H1 (cell line): ENCODE measurements at regions not wholly inside any gene's neighbourhood (a gene's known extent, or its start where the extent isn't known, plus 50 kb on each side); places are given as distances from the start of the nearest gene placed in this dataset.

Experiments used
- CTCF ChIA-PET: fragments of 300-600 bp; sonication (Branson Sonifier 250); formaldehyde crosslinking; loops from one replicate; lab custom pipeline; 2021; ENCODE audit not compliant: partially characterized antibody; lab: Charles Lee
- POLR2A ChIA-PET: fragments of 300-600 bp; sonication (Branson Sonifier 250); formaldehyde crosslinking; loops from one replicate; lab custom pipeline; 2021; ENCODE audit warnings: inconsistent platforms; ENCODE audit not compliant: partially characterized antibody; lab: Charles Lee
- DNase-seq, 2 experiments: peaks; one replicate each; pipeline versions ENCODE4 v3.0.0 to v3.0.0-alpha.2; 2010 to 2022; ENCODE audit warnings: low spot score in 2 of 2, low read depth in 1 of 2, mixed read lengths in 1 of 2
- FAIRE-seq: peaks from 2 replicates; lab custom pipeline; 2011; peaks lifted over from hg19 to GRCh38; lab: Jason Lieb, UNC
- H2AFZ ChIP-seq: 2 replicates; pipeline ENCODE4 v1.8.1; 2012; ENCODE audit warnings: low read length, inconsistent platforms
- H2AK5ac ChIP-seq: 2 replicates; pipeline ENCODE4 v1.6.1; 2013; ENCODE audit warnings: low read depth, low read length
- H2BK120ac ChIP-seq: replicated peaks from 2 replicates; pipeline ENCODE3; 2013; ENCODE audit warnings: low read depth, low read length, inconsistent platforms
- H2BK12ac ChIP-seq: 2 replicates; pipeline ENCODE4 v1.6.1; 2013; ENCODE audit warnings: low read depth, low read length
- H2BK15ac ChIP-seq: 2 replicates; pipeline ENCODE4 v1.6.1; 2013; ENCODE audit warnings: low read length
- H2BK20ac ChIP-seq: 2 replicates; pipeline ENCODE4 v1.6.1; 2013; ENCODE audit warnings: low read length
- H2BK5ac ChIP-seq: 2 replicates; pipeline ENCODE4 v1.6.1; 2013; ENCODE audit warnings: low read depth, low read length
- H3K14ac ChIP-seq: 2 replicates; pipeline ENCODE4 v1.6.1; 2013; ENCODE audit warnings: inconsistent platforms; ENCODE audit not compliant: insufficient read length
- H3K18ac ChIP-seq: 2 replicates; pipeline ENCODE4 v1.6.1; 2013; ENCODE audit warnings: low read length; ENCODE audit errors: extremely low read depth
- H3K23ac ChIP-seq: 2 replicates; pipeline ENCODE4 v1.6.1; 2013; ENCODE audit warnings: inconsistent platforms; ENCODE audit not compliant: insufficient read length
- H3K23me2 ChIP-seq: 2 replicates; pipeline ENCODE4 v1.6.1; 2013; ENCODE audit warnings: low read depth, low read length
- H3K27ac ChIP-seq: 2 replicates; pipeline ENCODE4 v1.6.1; 2011; ENCODE audit warnings: low read depth, low read length, inconsistent platforms
- H3K27me3 ChIP-seq, 4 experiments: replicated peaks in 1 of 4; 1 replicate in 1 of 4; 2 replicates in 3 of 4; pipeline versions ENCODE4 v1.6.1 to v1.8.1; 2011 to 2013; ENCODE audit warnings: low read length in 3 of 4, mild to moderate bottlenecking in 3 of 4, inconsistent platforms in 2 of 4, mixed read lengths in 2 of 4, moderate library complexity in 1 of 4; ENCODE audit not compliant: control insufficient read depth in 3 of 4, insufficient read depth in 3 of 4; ENCODE audit errors: extremely low read depth in 1 of 4
- H3K36me3 ChIP-seq, 4 experiments: 2 replicates each; pipeline versions ENCODE4 v1.6.1 to v1.8.1; 2011 to 2013; ENCODE audit warnings: mild to moderate bottlenecking in 4 of 4, low read length in 3 of 4, moderate library complexity in 2 of 4, control low read depth in 1 of 4, inconsistent platforms in 1 of 4; ENCODE audit not compliant: insufficient read depth in 4 of 4, control insufficient read depth in 2 of 4
- H3K4ac ChIP-seq: replicated peaks from 2 replicates; pipeline ENCODE3; 2013; ENCODE audit warnings: low read length, low read depth, mixed read lengths, inconsistent platforms; ENCODE audit not compliant: insufficient read length
- H3K4me1 ChIP-seq, 4 experiments: replicated peaks in 1 of 4; 1 replicate in 1 of 4; 2 replicates in 3 of 4; pipeline versions ENCODE4 v1.6.1 to v1.8.1; 2011 to 2013; ENCODE audit warnings: low read length in 3 of 4, inconsistent platforms in 2 of 4, mixed read lengths in 1 of 4; ENCODE audit not compliant: insufficient read depth in 4 of 4, control insufficient read depth in 3 of 4
- H3K4me2 ChIP-seq, 2 experiments: 2 replicates each; pipeline versions ENCODE4 v1.6.1 to v1.8.1; 2011 to 2013; ENCODE audit warnings: low read depth in 2 of 2, low read length in 2 of 2, control low read depth in 1 of 2, inconsistent platforms in 1 of 2, mild to moderate bottlenecking in 1 of 2; ENCODE audit not compliant: insufficient read depth in 1 of 2
- H3K4me3 ChIP-seq, 4 experiments: fragments of 200-600, 300-600 bp in 1 of 4; sonication (generic), shearing (Covaris generic), sonication (Bioruptor Twin) in 1 of 4; 2 replicates each; pipeline versions ENCODE4 v1.5.1 to v1.8.1; 2011 to 2016; ENCODE audit warnings: low read length in 4 of 4, low read depth in 3 of 4, control low read depth in 2 of 4, inconsistent platforms in 2 of 4, mild to moderate bottlenecking in 2 of 4, mixed read lengths in 1 of 4, moderate library complexity in 1 of 4; ENCODE audit not compliant: insufficient read depth in 2 of 4; ENCODE audit errors: extremely low read depth in 1 of 4
- H3K56ac ChIP-seq: replicated peaks from 2 replicates; pipeline ENCODE3; 2013; ENCODE audit warnings: low read depth, mild to moderate bottlenecking, mixed read lengths, low read length, inconsistent platforms; ENCODE audit not compliant: insufficient read length
- H3K79me1 ChIP-seq: 2 replicates; pipeline ENCODE4 v1.6.1; 2013; ENCODE audit warnings: low read depth, low read length, control low read depth
- H3K79me2 ChIP-seq, 2 experiments: 2 replicates each; pipeline versions ENCODE4 v1.6.1 to v1.8.1; 2012 to 2013; ENCODE audit warnings: low read length in 2 of 2, mild to moderate bottlenecking in 2 of 2, inconsistent platforms in 1 of 2; ENCODE audit not compliant: insufficient read depth in 2 of 2, control insufficient read depth in 1 of 2
- H3K9ac ChIP-seq, 4 experiments: replicated peaks in 1 of 4; 1 replicate in 1 of 4; 2 replicates in 3 of 4; pipeline versions ENCODE4 v1.6.1 to v1.8.1; 2011 to 2013; ENCODE audit warnings: low read depth in 3 of 4, low read length in 3 of 4, control low read depth in 2 of 4, mild to moderate bottlenecking in 2 of 4, moderate library complexity in 2 of 4, inconsistent platforms in 1 of 4; ENCODE audit errors: extremely low read depth in 1 of 4
- H3K9me3 ChIP-seq, 2 experiments: 2 replicates each; pipeline versions ENCODE4 v1.6.1 to v1.8.1; 2012 to 2013; ENCODE audit warnings: mild to moderate bottlenecking in 2 of 2, moderate library complexity in 2 of 2, control low read depth in 1 of 2, inconsistent platforms in 1 of 2, low read depth in 1 of 2, low read length in 1 of 2, mixed read lengths in 1 of 2; ENCODE audit not compliant: insufficient read depth in 2 of 2
- H4K20me1 ChIP-seq, 2 experiments: replicated peaks in 1 of 2; 2 replicates each; pipeline versions ENCODE3 to v1.8.1; 2011 to 2013; ENCODE audit warnings: inconsistent platforms in 2 of 2, low read length in 2 of 2, mild to moderate bottlenecking in 1 of 2; ENCODE audit not compliant: insufficient read depth in 2 of 2, control insufficient read depth in 1 of 2
- H4K5ac ChIP-seq: 2 replicates; pipeline ENCODE4 v1.6.1; 2013; ENCODE audit warnings: low read length, low read depth, mixed read lengths, inconsistent platforms; ENCODE audit not compliant: insufficient read length
- H4K8ac ChIP-seq: 2 replicates; pipeline ENCODE4 v1.8.0; 2013; ENCODE audit warnings: mild to moderate bottlenecking, moderate library complexity, low read length, inconsistent platforms; ENCODE audit not compliant: insufficient read depth; ENCODE audit errors: extremely low read depth
- H4K91ac ChIP-seq: replicated peaks from 2 replicates; pipeline ENCODE3; 2013; ENCODE audit warnings: low read length, mixed read lengths, inconsistent platforms; ENCODE audit not compliant: insufficient read length
- ASH2L ChIP-seq: fragments of 200-600, 300-600 bp; sonication (generic); IDR thresholded peaks from one replicate; pipeline ENCODE4 v1.7.1; 2017; ENCODE audit warnings: low read length
- POLR2A ChIP-seq, 2 experiments: IDR thresholded peaks; 1 replicate in 1 of 2; 2 replicates in 1 of 2; pipeline ENCODE4 v1.6.1; 2011; ENCODE audit warnings: low read depth in 2 of 2, low read length in 2 of 2, mild to moderate bottlenecking in 2 of 2; ENCODE audit errors: control extremely low read depth in 1 of 2
- RAD21 ChIP-seq, 2 experiments: IDR thresholded peaks in 1 of 2; conservative IDR thresholded peaks in 1 of 2; 2 replicates each; pipeline ENCODE4 v1.6.1; 2011; ENCODE audit warnings: low read depth in 2 of 2, low read length in 2 of 2, improper control_type of control experiment in 1 of 2, inconsistent platforms in 1 of 2, mild to moderate bottlenecking in 1 of 2, moderate library complexity in 1 of 2
- SIN3A ChIP-seq, 2 experiments: IDR thresholded peaks in 1 of 2; conservative IDR thresholded peaks in 1 of 2; 2 replicates each; pipeline ENCODE4 v1.6.1; 2011 to 2012; ENCODE audit warnings: low read length in 2 of 2, improper control_type of control experiment in 1 of 2, low read depth in 1 of 2, mild to moderate bottlenecking in 1 of 2
- WGBS, 2 experiments: shearing (Covaris generic) in 1 of 2; methylation state at CpG; one replicate each; pipeline versions ENCODE4 v1.1.6 to v1.1.7; 2013 to 2015; ENCODE audit warnings: low lambda C conversion rate in 2 of 2, mixed read lengths in 2 of 2, inconsistent platforms in 1 of 2, low coverage in 1 of 2, missing lambda C conversion rate in 1 of 2; ENCODE audit not compliant: insufficient replicate concordance in 2 of 2, insufficient coverage in 1 of 2, insufficient read length in 1 of 2; ENCODE audit errors: extremely low coverage in 1 of 2, missing lambda C conversion rate in 1 of 2; 5-methylcytosine and 5-hydroxymethylcytosine counted together
- TF ChIP-seq, protein P1 (sequence below): IDR thresholded peaks from 2 replicates; pipeline ENCODE4 v1.6.1; 2012; ENCODE audit warnings: inconsistent platforms
- TF ChIP-seq, protein P2 (sequence below): IDR thresholded peaks from 2 replicates; pipeline ENCODE4 v1.6.1; 2012; ENCODE audit warnings: inconsistent platforms

DNA sequence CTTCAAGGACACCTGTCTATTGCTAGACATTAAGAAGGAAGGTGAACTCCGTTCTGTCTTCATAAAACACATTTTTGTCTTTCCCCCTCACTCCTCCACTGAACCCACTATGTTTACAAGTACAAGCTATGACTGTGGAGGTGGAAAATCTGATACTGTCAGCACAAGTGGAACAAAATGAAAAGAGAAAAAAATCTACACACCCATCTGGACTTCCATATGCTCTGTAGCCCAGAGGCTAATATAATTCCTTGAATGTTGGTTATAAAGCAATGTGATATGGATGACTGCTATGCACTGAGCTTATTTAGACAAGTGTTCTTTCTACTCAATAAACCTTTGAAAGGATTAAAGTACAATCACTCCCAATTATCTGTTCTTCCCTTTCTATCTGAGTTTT, 713.5 kb downstream of the DIAPH3 start:
- no peak overlapping the region for H3K56ac ChIP-seq
- no peak overlapping the region for H3K9ac ChIP-seq
- no peak overlapping the region for H3K14ac ChIP-seq
- H2BK15ac ChIP-seq, result no peak overlapping the region
- no peak overlapping the region for H3K4me2 ChIP-seq
- H4K8ac ChIP-seq, result no peak overlapping the region
- H3K36me3 ChIP-seq, result no peaks in the 10 kb centered on the region
- H4K20me1 ChIP-seq, result no peaks in the 10 kb centered on the region
- ChIA-PET POLR2A (no interaction called here), CTCF (interaction anchor here (0.8 to 2.8 kb wide), 3 partner anchors 9 to 58 kb away, joined by 3 to 9 read pairs (median 4); no protein-coding TSS in a partner anchor)
- no peak for FAIRE-seq
- peak overlapping the region; percentile 31 for H2BK120ac ChIP-seq
- H3K27ac ChIP-seq, result no peak overlapping the region
- H3K23me2 ChIP-seq, result no peaks in the 10 kb centered on the region
- no peak overlapping the region for H2BK5ac ChIP-seq
- H2AFZ ChIP-seq, result no peak overlapping the region
- H2BK20ac ChIP-seq, result peak overlapping the region; percentile 96; the same call in 1 of the 2 replicates
- WGBS, 2 experiments, result 100% methylated on average over 1 of the region's 1 CpG; no CpG with 5 or more reads in 1 of the 2 experiments
- H2AK5ac ChIP-seq, result 0 out of 2 replicates have a peak overlapping the region, but pooled peaks have one; percentile 78
- no peak overlapping the region for H3K4me3 ChIP-seq
- H3K9me3 ChIP-seq, result no peaks in the 10 kb centered on the region
- H3K23ac ChIP-seq, result no peak overlapping the region
- H3K27me3 ChIP-seq, result no peaks in the 10 kb centered on the region; a peak in 1 of 7 replicates
- no peak overlapping the region for H4K91ac ChIP-seq
- peak overlapping the region; percentile 88; the same call in 1 of the 2 replicates for H2BK12ac ChIP-seq
- H3K79me2 ChIP-seq, result no peaks in the 10 kb centered on the region
- peaks cover 4 to 25% (median 14%) of the 10 kb centered on the region in 4 experiments; a peak in 6 of 7 replicates for H3K4me1 ChIP-seq
- DNase-seq, result no peak
- H3K4ac ChIP-seq, result no peak overlapping the region
- H3K79me1 ChIP-seq, result no peaks in the 10 kb centered on the region
- H3K18ac ChIP-seq, result peak overlapping the region; percentile 61
- no peak overlapping the region for H4K5ac ChIP-seq
- TF ChIP-seq POLR2A (IDR thresholded peaks at IDR 0.05; ENCODE audit: control extremely low read depth in 1 of 2, low read depth in 2 of 2, low read length in 2 of 2) (no peak), ASH2L (no peak), SIN3A (conservative IDR thresholded peaks at IDR 0.05 in 1 of 2, IDR thresholded peaks at IDR 0.05 in 1 of 2; ENCODE audit: low read depth in 1 of 2, low read length in 2 of 2) (no peak), RAD21 (IDR thresholded peaks at IDR 0.05 in 1 of 2, conservative IDR thresholded peaks at IDR 0.05 in 1 of 2; ENCODE audit: low read depth in 2 of 2, low read length in 2 of 2) (no peak)
- TF ChIP-seq, protein P1, sequence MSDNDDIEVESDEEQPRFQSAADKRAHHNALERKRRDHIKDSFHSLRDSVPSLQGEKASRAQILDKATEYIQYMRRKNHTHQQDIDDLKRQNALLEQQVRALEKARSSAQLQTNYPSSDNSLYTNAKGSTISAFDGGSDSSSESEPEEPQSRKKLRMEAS, result no peak
- TF ChIP-seq, protein P2, sequence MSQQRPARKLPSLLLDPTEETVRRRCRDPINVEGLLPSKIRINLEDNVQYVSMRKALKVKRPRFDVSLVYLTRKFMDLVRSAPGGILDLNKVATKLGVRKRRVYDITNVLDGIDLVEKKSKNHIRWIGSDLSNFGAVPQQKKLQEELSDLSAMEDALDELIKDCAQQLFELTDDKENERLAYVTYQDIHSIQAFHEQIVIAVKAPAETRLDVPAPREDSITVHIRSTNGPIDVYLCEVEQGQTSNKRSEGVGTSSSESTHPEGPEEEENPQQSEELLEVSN, result no peak
